ENCODE measurements at regions not wholly inside any gene's neighbourhood (a gene's known extent, or its start where the extent isn't known, plus 50 kb on each side); places are given as distances from the start of the nearest gene placed in this dataset.

- Histone ChIP-seq H4K20me1 (ENCODE audit: insufficient read depth) (no peaks in the 10 kb centered on the region), H3K4me1 (ENCODE audit: low read depth, poor library complexity, severe bottlenecking) (no peaks in the 10 kb centered on the region), H2AFZ (ENCODE audit: low read depth) (no peak overlapping the region), H3K36me3 (ENCODE audit: insufficient read depth) (no peaks in the 10 kb centered on the region), H3K4me2 (no peak overlapping the region), H3K79me2 (ENCODE audit: insufficient read depth, low read depth) (no peaks in the 10 kb centered on the region), H3K9ac (no peak overlapping the region), H3K27ac (no peak overlapping the region), H3K27me3 (ENCODE audit: insufficient read depth, low read depth) (no peaks in the 10 kb centered on the region), H3K4me3 (IDR thresholded peaks at IDR 0.05; ENCODE audit: insufficient read depth, low read depth, low read length) (no peak overlapping the region)
- TF ChIP-seq CTCF (conservative IDR thresholded peaks at IDR 0.05; ENCODE audit: low read depth, low read length) = no peak
Observed at GRCh38 chr3:126258670-126259069, 78.3 kb upstream of the ALDH1L1 start.

GRCh38 chr3:126257984-126258383, 77.6 kb upstream of the ALDH1L1 start:
- no peaks in the 10 kb centered on the region for H4K20me1 ChIP-seq (ENCODE audit: insufficient read depth)
- no peaks in the 10 kb centered on the region for H3K4me1 ChIP-seq (ENCODE audit: low read depth, poor library complexity, severe bottlenecking)
- TF ChIP-seq CTCF (conservative IDR thresholded peaks at IDR 0.05; ENCODE audit: low read depth, low read length) = no peak
- no peaks in the 10 kb centered on the region for H3K27me3 ChIP-seq (ENCODE audit: insufficient read depth, low read depth)
- no peak overlapping the region for H3K4me3 ChIP-seq (IDR thresholded peaks at IDR 0.05; ENCODE audit: insufficient read depth, low read depth, low read length)
- H3K36me3 ChIP-seq (ENCODE audit: insufficient read depth) = no peaks in the 10 kb centered on the region
- H3K9ac ChIP-seq = no peak overlapping the region
- no peaks in the 10 kb centered on the region for H3K79me2 ChIP-seq (ENCODE audit: insufficient read depth, low read depth)
- no peak overlapping the region for H3K27ac ChIP-seq
- H2AFZ ChIP-seq (ENCODE audit: low read depth) = no peak overlapping the region
- no peak overlapping the region for H3K4me2 ChIP-seq

- no peak overlapping the region for H2AFZ ChIP-seq (ENCODE audit: low read depth)
- H3K4me1 ChIP-seq (ENCODE audit: low read depth, poor library complexity, severe bottlenecking) = no peaks in the 10 kb centered on the region
- H3K4me2 ChIP-seq = no peak overlapping the region
- H3K9ac ChIP-seq = no peak overlapping the region
- no peak overlapping the region for H3K27ac ChIP-seq
- no peak overlapping the region for H3K4me3 ChIP-seq (IDR thresholded peaks at IDR 0.05; ENCODE audit: insufficient read depth, low read depth, low read length)
- H4K20me1 ChIP-seq (ENCODE audit: insufficient read depth) = no peaks in the 10 kb centered on the region
- H3K79me2 ChIP-seq (ENCODE audit: insufficient read depth, low read depth) = no peaks in the 10 kb centered on the region
- TF ChIP-seq CTCF (conservative IDR thresholded peaks at IDR 0.05; ENCODE audit: low read depth, low read length) = no peak
- H3K27me3 ChIP-seq (ENCODE audit: insufficient read depth, low read depth) = no peaks in the 10 kb centered on the region
- H3K36me3 ChIP-seq (ENCODE audit: insufficient read depth) = no peaks in the 10 kb centered on the region
Observed at GRCh38 chr3:126257174-126257573, 76.8 kb upstream of the ALDH1L1 start.

GRCh38 chr3:126256251-126256650, 75.9 kb upstream of the ALDH1L1 start:
- H3K9ac ChIP-seq = no peak overlapping the region
- no peak overlapping the region for H3K4me2 ChIP-seq
- H3K79me2 ChIP-seq (ENCODE audit: insufficient read depth, low read depth) = no peaks in the 10 kb centered on the region
- H3K4me1 ChIP-seq (ENCODE audit: low read depth, poor library complexity, severe bottlenecking) = no peaks in the 10 kb centered on the region
- H3K4me3 ChIP-seq (IDR thresholded peaks at IDR 0.05; ENCODE audit: insufficient read depth, low read depth, low read length) = no peak overlapping the region
- H3K36me3 ChIP-seq (ENCODE audit: insufficient read depth) = no peaks in the 10 kb centered on the region
- H3K27ac ChIP-seq = no peak overlapping the region
- no peaks in the 10 kb centered on the region for H3K27me3 ChIP-seq (ENCODE audit: insufficient read depth, low read depth)
- no peaks in the 10 kb centered on the region for H4K20me1 ChIP-seq (ENCODE audit: insufficient read depth)
- TF ChIP-seq CTCF (conservative IDR thresholded peaks at IDR 0.05; ENCODE audit: low read depth, low read length) = no peak
- no peak overlapping the region for H2AFZ ChIP-seq (ENCODE audit: low read depth)

GRCh38 chr3:126253072-126253471, 72.7 kb upstream of the ALDH1L1 start:
- H3K4me1 ChIP-seq (ENCODE audit: low read depth, poor library complexity, severe bottlenecking) = no peaks in the 10 kb centered on the region
- H3K36me3 ChIP-seq (ENCODE audit: insufficient read depth) = no peaks in the 10 kb centered on the region
- H4K20me1 ChIP-seq (ENCODE audit: insufficient read depth) = no peaks in the 10 kb centered on the region
- no peaks in the 10 kb centered on the region for H3K79me2 ChIP-seq (ENCODE audit: insufficient read depth, low read depth)
- H3K4me2 ChIP-seq = no peak overlapping the region
- no peak for TF ChIP-seq CTCF (conservative IDR thresholded peaks at IDR 0.05; ENCODE audit: low read depth, low read length)
- H3K27ac ChIP-seq = no peak overlapping the region
- H3K4me3 ChIP-seq (IDR thresholded peaks at IDR 0.05; ENCODE audit: insufficient read depth, low read depth, low read length) = no peak overlapping the region
- no peak overlapping the region for H2AFZ ChIP-seq (ENCODE audit: low read depth)
- no peak overlapping the region for H3K9ac ChIP-seq
- no peaks in the 10 kb centered on the region for H3K27me3 ChIP-seq (ENCODE audit: insufficient read depth, low read depth)

Measured in KMS-11 (cell line).